Hepatocyte (in vitro differentiated cells): ENCODE measurements at regions not wholly inside any gene's neighbourhood (a gene's known extent, or its start where the extent isn't known, plus 50 kb on each side); places are given as distances from the start of the nearest gene placed in this dataset. TPM values are rescaled to one million over a fixed set of nuclear protein-coding genes. Genes with fewer than 3 reads are reported as not detected.
"Not testable (repeated sequence)": the region's sequence is repeated elsewhere in the genome, so short reads cannot be mapped to it uniquely, and the experiment has no call there.

Source experiments
- DNase-seq: peaks from one replicate; pipeline ENCODE4 v3.0.0-alpha.2; 2016; ENCODE audit warnings: low spot score
- H2AFZ ChIP-seq: fragments of 200-600 bp; sonication (generic); 2 replicates; pipeline ENCODE4 v1.6.0; 2016; ENCODE audit warnings: antibody characterized with exemption, mild to moderate bottlenecking
- H3K27ac ChIP-seq: fragments of 200-600 bp; sonication (generic); 2 replicates; pipeline ENCODE4 v1.5.1; 2016; ENCODE audit warnings: mild to moderate bottlenecking
- H3K27me3 ChIP-seq: fragments of 200-600 bp; sonication (generic); 2 replicates; pipeline ENCODE4 v1.6.1; 2016
- H3K36me3 ChIP-seq: fragments of 200-600 bp; sonication (generic); replicated peaks from 2 replicates; pipeline ENCODE4 v1.5.1; 2016; ENCODE audit warnings: low read depth; ENCODE audit not compliant: insufficient read depth
- H3K4me1 ChIP-seq: fragments of 200-600 bp; sonication (generic); 2 replicates; pipeline ENCODE4 v1.5.1; 2016; ENCODE audit warnings: mild to moderate bottlenecking, moderate library complexity; ENCODE audit not compliant: insufficient read depth
- H3K4me2 ChIP-seq: fragments of 200-600 bp; sonication (generic); 2 replicates; pipeline ENCODE4 v1.6.0; 2016
- H3K4me3 ChIP-seq: fragments of 200-600 bp; sonication (generic); 2 replicates; pipeline ENCODE4 v1.5.1; 2016; ENCODE audit warnings: mild to moderate bottlenecking
- H3K79me2 ChIP-seq: fragments of 200-600 bp; sonication (generic); 2 replicates; pipeline ENCODE4 v1.6.0; 2017; ENCODE audit warnings: mild to moderate bottlenecking
- H3K9me2 ChIP-seq: fragments of 200-600 bp; sonication (generic); replicated peaks from 2 replicates; pipeline ENCODE4 v1.6.0; 2017; ENCODE audit warnings: mild to moderate bottlenecking; ENCODE audit not compliant: insufficient read depth
- H3K9me3 ChIP-seq: fragments of 200-600 bp; sonication (generic); 2 replicates; pipeline ENCODE4 v1.5.1; 2016; ENCODE audit warnings: low read depth, mild to moderate bottlenecking
- H4K20me1 ChIP-seq: fragments of 200-600 bp; sonication (generic); 2 replicates; pipeline ENCODE4 v1.6.0; 2016; ENCODE audit warnings: mild to moderate bottlenecking; ENCODE audit not compliant: insufficient read depth, poor library complexity, severe bottlenecking
- EZH2 ChIP-seq: fragments of 200-600 bp; sonication (generic); IDR thresholded peaks from 2 replicates; pipeline ENCODE4 v1.6.1; 2016; ENCODE audit warnings: antibody characterized with exemption, mild to moderate bottlenecking, borderline replicate concordance
- EZH2phosphoT487 ChIP-seq: fragments of 200-600 bp; sonication (generic); IDR thresholded peaks from one replicate; pipeline ENCODE4 v1.6.1; 2018; ENCODE audit warnings: antibody characterized with exemption, mild to moderate bottlenecking, low read depth, moderate library complexity; ENCODE audit not compliant: unreplicated experiment, severe bottlenecking
- WGBS: methylation state at CpG from one replicate; pipeline ENCODE4 v1.1.6; 2016; ENCODE audit warnings: low lambda C conversion rate; ENCODE audit errors: missing lambda C conversion rate; 5-methylcytosine and 5-hydroxymethylcytosine counted together
- small RNA-seq: library from RNA; depleted of rRNA; stranded (forward); fragments of <200 nt; gene quantifications from one replicate; pipeline ENCODE3, GENCODE V24; 2014
- TF ChIP-seq, protein P1 (sequence below): fragments of 200-600 bp; sonication (generic); IDR thresholded peaks from 2 replicates; pipeline ENCODE4 v1.5.1; 2016; ENCODE audit warnings: antibody characterized with exemption, mild to moderate bottlenecking; ENCODE audit not compliant: poor library complexity

DNA sequence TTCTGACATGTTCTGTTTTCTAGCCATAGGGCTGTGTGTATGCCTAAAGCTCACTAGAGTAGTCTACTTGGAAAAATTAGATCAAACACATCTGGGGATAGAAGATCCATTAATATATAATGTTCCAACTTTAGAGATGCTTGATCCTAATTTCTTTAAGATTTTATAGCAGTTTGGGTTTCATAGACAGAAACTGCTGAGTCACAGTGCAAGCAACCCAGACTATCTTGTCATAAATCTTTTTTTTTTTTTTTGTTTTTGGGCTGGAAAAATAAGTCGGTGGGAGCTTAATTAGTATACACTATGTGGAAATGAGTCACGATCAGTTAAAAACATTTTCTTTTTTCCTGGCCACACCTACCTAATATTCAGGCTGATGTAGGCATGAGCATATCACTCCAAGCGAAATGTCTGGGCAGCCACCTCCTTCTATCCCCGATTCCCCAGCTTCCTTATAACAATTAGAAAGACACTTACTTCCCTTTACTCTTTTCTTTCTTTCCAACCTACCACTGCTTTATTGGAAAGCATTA, 58.2 kb upstream of the CASK start:
- Histone ChIP-seq H3K27ac (no peak overlapping the region), H3K27me3 (no peaks in the 10 kb centered on the region), H3K4me1 (no peaks in the 10 kb centered on the region), H3K4me2 (no peak overlapping the region), H4K20me1 (no peaks in the 10 kb centered on the region), H3K36me3 (no peaks in the 10 kb centered on the region), H3K4me3 (no peak overlapping the region), H3K79me2 (no peaks in the 10 kb centered on the region), H2AFZ (no peak overlapping the region), H3K9me2 (no peaks in the 10 kb centered on the region), H3K9me3 (no peaks in the 10 kb centered on the region)
- no peak for DNase-seq
- no peak for TF ChIP-seq EZH2phosphoT487
- no peak for TF ChIP-seq EZH2
- TF ChIP-seq, protein P1, sequence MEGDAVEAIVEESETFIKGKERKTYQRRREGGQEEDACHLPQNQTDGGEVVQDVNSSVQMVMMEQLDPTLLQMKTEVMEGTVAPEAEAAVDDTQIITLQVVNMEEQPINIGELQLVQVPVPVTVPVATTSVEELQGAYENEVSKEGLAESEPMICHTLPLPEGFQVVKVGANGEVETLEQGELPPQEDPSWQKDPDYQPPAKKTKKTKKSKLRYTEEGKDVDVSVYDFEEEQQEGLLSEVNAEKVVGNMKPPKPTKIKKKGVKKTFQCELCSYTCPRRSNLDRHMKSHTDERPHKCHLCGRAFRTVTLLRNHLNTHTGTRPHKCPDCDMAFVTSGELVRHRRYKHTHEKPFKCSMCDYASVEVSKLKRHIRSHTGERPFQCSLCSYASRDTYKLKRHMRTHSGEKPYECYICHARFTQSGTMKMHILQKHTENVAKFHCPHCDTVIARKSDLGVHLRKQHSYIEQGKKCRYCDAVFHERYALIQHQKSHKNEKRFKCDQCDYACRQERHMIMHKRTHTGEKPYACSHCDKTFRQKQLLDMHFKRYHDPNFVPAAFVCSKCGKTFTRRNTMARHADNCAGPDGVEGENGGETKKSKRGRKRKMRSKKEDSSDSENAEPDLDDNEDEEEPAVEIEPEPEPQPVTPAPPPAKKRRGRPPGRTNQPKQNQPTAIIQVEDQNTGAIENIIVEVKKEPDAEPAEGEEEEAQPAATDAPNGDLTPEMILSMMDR = no peak
- WGBS = 65% methylated on average over 4 of the region's 4 CpGs

GRCh38 chrX:41974677-41975076, 51.3 kb upstream of the CASK start:
- H3K27me3 ChIP-seq, H2AFZ ChIP-seq, H3K9me3 ChIP-seq, H3K79me2 ChIP-seq, H4K20me1 ChIP-seq, H3K4me2 ChIP-seq, H3K4me1 ChIP-seq, H3K4me3 ChIP-seq, H3K9me2 ChIP-seq, H3K36me3 ChIP-seq, DNase-seq, H3K27ac ChIP-seq: not testable (repeated sequence)
- WGBS = 84% methylated on average over 1 of the region's 1 CpG

- TF ChIP-seq, protein P1 = no peak
- TF ChIP-seq EZH2 = no peak
- no peak for TF ChIP-seq EZH2phosphoT487
Measured at GRCh38 chrX:41973208-41973607, 49.9 kb upstream of the CASK start.

More at GRCh38 chrX:41973208-41973607, 49.9 kb upstream of the CASK start:
- H3K36me3 ChIP-seq = no peaks in the 10 kb centered on the region
- no peak overlapping the region for H3K4me3 ChIP-seq
- H2AFZ ChIP-seq = no peak overlapping the region
- H3K9me3 ChIP-seq = no peaks in the 10 kb centered on the region
- H4K20me1 ChIP-seq = peaks cover 3% of the 10 kb centered on the region
- no peak overlapping the region for H3K27ac ChIP-seq
- H3K79me2 ChIP-seq = no peaks in the 10 kb centered on the region
- H3K4me1 ChIP-seq = no peaks in the 10 kb centered on the region
- H3K9me2 ChIP-seq = no peaks in the 10 kb centered on the region
- no peaks in the 10 kb centered on the region for H3K27me3 ChIP-seq
- no peak overlapping the region for H3K4me2 ChIP-seq
- DNase-seq = no peak
- 83% methylated on average over 2 of the region's 2 CpGs for WGBS

Small RNAs in the stretch of these regions (small RNA-seq; reads per million reads assigned to genes)
- not detected for gene RNU6-1124P
- not detected for gene RNU6-630P
- gene Z92545.1 = not detected
